ENCODE measurements at regions not wholly inside any gene's neighbourhood (a gene's known extent, or its start where the extent isn't known, plus 50 kb on each side); places are given as distances from the start of the nearest gene placed in this dataset.
"Not testable (repeated sequence)": the region's sequence is repeated elsewhere in the genome, so short reads cannot be mapped to it uniquely, and the experiment has no call there.

DNA sequence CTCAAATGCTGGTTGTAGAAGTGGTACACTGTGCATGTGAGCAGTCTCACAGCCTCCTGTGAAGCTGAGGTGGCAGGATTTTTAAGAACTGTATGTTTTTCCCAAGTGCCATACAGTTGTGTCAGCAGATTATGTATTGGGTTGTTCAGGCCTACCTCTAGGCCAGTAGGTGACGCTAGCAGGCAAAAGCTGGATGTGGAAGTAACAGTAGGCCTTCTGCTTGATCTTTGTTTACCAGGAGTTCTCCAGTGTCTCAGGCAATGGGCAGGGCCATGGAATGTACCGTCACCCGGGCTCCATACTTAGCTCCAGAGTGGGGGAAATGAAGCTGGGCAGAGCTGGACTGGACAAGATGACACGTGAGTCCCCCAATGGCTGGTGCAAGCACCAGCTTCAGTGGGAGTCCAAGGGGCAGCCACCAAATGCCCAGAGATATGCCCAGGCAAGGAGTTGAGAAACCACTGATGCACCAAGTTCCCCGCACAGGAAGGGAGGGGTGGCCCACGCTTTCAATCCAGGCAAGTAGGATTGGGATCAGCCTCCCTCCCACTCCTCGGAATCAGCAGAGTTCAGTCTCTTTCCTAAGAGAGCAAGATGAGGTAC, 289.7 kb downstream of the HTR1B start:
- DNase-seq, result no peak

DNA sequence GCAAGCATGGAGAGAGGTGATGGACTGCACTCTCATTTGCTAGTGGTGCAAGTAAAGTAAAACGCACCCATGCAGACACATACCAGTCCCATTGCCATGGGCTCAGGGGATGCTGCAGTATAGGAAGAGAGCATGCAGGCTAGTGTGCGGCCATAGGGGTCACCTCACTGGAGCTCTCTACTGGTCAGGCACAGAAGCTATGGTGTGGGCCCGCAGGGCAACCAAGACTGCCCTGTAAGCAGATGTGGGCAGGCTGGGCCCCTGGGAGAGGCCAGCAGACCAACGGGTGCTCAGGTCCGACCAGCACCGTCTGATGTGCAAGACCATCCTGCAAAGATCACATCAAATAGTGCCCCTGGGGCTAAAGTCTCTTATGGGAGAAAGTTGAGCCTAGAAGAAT, 290.7 kb downstream of the HTR1B start:
- no peak for DNase-seq

DNA sequence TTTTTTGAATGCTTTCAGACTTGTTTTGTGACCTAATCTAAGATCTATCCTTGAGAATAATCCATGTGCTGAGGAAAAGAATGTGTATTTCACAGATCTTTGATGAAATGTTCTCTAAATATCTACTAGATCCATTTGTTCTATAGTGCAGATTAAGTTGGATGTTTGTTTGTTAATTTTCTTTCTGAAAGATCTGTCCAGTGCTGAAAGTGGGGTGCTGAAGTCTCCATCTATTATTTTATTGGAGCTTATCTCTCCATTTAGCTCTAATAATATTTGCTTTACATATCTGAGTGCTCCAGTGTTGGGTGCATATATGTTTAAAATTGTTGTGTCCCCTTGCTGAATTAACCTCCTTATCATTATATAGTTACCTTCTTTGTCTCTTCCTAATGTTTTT, 303.6 kb downstream of the HTR1B start:
- no peak for DNase-seq

DNA sequence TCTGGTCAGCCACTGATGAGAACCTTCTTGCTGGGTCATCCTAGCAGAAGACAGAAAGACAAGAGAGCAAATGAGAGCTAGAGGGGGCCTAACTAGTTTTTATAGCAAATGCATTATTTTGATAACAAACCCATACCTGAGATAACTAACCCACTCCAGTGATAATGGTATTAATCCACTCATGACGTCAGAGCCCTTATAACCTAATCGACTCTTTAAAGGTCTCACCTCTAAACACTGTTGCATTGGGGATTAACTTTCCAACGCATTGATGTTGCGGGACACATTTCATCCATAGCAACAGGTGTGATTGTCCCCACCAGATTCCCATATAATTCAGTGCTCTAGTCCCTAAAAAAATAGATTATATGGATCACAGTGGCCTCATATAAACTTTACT, 312.1 kb downstream of the HTR1B start:
- DNase-seq, result no peak

DNA sequence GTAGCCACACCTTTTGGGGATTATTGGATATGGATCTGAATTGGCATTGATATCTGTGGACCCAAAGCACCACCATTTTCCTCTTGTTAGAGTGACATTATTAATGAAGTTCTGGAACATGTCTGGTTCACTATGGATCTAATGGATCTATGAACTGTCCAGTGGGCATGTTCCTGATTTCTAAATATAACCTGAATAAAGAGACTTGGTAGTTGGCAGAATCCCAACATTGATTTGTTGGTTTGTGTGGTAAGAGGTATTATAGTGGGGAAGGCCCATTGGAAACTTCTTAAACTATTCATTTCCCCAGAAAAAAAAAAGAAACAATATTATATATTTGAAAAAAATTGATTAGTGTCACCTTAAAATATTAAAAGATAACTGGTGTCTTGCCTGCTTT, 312.6 kb downstream of the HTR1B start:
- DNase-seq, result no peak

DNA sequence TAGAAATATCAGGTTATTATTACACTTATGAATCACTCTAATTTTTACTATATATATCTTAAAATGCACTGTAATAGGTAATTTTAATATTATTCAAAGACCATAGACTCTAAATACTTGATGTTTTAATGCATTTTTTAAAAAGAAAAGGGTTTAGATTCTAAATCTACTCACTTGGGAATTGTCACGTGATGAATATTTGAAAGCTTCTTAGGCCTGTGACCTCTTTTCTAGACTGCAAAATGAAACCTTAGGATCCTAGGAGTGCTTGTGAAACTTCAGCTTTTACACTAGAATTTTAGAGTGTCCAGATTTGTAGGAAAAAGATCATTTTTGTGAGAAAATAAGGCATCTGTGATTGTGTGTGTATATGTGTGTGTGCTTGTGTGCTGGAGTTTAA, 318.0 kb downstream of the HTR1B start:
- DNase-seq, result no peak

DNA sequence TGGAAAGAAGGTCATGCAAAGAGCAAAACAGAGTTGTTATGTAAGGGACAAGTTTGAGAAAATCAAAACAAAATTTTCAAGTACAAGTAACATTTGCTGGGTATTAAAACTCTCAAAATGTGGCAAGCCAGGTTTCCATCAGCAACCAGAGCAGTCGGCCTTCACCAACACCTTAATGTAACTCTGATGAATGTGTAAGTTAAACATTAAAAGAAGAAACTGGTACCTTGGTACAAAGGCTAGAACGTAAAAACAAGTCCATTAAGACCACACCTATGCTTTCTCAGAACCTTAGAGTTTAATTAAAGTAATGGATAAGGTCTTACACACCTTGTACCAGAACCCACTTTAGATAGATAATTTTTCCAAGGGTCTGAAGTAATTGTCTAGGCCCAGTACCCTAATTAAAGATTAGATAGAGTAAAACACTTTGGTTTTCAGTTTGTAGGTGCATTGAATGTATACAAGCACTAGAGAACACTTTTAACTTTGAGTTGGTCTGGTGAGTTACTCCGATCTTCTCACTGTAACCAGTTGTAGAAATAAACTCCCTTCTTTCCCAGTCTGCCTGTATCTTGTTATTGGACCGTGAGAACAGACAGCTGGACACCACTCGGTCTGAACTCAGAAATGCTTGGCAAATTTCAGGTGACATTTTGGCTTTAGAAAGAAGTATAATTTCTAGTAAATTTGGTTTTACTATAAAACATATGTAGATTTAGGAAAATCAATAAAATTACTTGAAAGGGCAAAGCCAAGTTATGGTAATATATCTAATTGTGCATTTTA, 319.4 kb downstream of the HTR1B start:
- DNase-seq, result no peak

DNA sequence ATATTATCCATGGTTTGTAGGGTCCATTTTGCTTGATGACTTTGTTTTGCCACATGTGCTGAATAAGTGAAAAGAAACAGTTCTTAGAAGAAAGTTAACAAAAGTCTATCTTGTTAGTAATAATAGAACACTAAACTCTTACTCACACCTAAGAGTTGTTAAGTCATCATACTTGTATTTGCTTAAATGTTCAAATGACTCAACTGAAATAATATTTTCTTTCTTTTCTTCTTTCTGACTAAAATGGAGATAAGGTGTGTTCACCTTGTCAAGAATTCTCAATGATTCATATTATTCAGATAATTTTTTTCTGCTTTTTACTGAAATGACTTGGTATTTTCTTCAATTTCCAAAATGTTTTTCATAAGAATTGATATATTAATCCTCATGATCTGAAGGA, 327.2 kb downstream of the HTR1B start:
- no peak for DNase-seq

DNA sequence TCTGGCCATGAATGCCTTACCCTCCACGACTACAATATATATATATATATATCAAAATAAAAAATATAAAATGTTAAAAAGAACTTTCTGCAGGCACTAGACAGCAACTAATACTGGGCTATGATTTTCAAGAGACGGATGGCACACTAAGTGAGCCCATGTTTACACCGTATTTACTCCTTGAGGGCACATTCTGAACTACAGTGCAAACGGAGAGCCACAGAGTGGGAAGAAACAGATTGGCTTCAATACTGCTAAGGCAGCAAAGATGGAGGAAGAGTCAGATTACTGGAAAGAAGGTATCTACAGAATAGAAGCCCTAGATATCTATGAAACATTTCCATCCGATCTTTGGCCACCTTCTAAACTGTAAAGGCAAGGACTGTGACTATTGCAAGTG, 330.3 kb downstream of the HTR1B start:
- no peak for DNase-seq

DNA sequence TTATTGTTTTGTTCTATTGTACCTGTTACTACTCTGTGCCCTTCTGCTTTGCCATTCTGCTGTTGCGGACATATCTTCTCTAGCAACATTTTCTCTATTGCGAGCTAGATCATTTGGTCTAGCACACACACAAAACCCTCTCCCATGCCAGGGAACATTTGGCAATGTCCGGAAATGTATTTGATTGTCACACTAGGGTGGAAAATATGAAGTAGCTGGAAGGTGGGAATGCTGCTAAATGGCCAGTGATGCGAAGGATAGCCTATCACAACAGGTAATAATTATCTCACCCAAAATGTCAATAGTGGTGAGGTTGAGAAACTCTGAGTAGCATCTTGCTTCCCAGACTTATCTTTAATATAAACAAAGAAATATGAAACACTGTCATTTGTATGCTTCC, 331.9 kb downstream of the HTR1B start:
- DNase-seq, result no peak

DNA sequence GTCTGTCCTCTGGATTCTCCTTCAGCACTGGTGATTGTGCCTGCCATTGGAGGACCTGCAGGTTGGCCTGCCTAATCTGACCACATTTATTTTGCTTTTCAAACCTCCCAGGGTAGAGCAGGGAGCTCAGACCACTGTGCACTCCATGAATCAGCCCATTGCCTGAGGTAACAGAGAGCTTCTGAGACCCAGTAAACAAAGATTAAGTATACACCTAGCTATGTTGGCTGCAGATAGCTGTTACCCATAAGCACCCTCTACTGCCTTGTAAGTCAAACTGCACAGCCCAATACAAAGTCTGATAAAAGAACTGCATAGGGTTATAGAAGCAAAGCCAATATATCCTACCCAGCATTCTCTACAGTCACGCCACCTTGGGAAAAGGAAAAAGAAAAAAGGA, 338.7 kb downstream of the HTR1B start:
- no peak for DNase-seq

DNA sequence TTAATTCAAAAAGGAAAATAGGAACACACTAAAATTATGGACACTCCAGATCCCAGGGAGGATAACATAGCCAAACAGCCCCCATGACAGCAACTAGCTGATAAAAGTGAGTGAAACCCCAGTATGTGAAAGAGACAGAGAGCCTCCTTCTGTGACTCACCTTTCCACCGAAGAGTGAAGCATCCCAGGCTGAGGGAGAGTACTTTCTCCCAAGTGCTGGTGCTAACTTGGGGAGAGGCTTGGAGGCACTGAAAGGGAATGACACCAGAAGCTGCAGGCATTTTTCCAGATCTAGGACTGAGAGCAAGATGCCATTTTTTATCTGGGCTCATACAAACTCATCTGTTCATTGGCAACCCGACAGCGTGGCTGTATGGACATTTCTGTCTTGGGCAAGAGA, 339.8 kb downstream of the HTR1B start:
- no peak for DNase-seq

DNA sequence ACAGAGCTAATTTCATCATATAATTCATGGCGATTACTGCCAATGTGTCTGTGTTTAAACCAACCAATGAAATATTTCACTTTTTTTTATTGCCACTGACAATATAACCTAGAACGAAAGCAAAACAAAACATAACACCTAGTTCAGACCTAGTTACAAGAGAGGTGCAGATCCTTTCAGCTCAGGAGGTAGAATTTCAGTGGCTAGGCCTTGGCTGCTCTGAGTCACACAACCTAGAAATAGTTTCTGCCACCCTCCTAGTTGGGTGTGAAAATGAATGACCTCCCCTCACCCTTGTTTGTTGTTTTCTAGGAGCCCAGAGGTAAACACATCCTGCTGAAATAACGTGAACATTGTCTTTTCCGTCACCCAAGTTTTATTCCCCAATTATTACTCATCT, 356.3 kb downstream of the HTR1B start:
- no peak for DNase-seq

DNA sequence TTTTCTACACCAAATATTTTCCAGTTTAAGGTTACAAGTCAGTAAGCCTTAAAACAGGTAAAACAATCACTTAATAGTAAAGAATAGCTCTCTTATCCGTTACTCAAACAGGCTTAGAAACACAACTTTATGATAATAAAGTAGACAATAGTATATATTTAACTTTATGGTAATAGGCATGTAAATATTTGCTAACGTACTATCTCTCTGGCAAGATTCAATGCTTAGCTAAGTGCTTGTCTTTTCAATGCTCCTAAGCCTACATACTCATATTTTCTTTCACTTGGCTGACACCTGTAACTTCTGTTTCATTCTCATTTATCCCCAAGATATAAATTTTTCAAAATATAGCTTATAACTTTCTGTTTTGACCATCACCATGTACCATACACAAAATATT, 358.2 kb downstream of the HTR1B start:
- no peak for DNase-seq

DNA sequence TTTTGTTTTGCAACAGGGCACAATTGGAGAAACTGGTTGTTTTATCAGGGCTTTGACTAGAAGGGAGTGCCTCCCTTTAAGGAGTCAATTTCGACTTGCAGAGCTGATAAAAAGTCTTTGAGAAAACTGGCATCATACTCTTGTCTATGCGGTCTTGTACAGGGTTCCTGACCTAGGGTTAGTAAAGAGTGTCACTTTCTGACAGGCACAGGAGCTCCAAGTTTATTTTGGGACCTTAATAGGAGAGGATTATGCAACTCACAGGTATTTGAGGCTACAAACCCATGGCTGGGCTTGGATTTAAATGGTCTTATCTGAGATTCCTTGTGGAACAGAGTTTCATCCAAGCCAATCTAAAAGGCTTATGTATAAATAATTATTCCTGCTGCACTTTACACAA, 365.4 kb downstream of the HTR1B start:
- no peak for DNase-seq

DNA sequence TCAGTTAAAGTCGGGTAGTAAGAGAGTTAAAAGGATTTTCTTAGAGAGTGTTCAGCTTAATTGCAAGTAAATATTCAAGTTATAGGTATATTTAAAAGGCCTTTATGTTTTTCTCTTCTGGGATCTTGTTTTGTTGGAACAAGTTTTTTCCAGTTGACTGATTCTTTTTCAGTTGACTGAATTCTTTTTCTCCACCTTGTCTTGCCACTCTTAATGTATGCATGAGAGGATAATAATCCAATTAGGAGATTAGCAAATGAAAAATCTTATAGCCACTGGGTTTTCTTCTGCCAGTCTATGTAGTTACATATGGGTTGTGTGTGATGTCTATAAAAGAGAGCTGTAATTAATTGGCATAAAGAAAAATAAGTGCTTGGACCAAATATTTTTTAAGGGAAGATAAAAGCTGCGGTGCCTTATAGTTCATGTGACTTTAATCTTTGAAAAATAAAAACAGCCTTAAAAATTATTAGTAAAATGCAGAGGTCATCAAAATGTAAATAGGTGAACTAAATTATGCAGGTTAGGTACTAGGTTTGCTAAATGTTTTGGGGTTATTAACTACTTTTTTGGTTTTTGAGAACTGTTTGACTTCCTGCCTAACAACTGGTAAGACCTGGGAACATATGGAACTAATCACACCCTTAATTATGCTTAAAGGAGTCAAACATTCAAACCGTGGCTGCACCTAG, 367.2 kb downstream of the HTR1B start:
- no peak for DNase-seq

DNA sequence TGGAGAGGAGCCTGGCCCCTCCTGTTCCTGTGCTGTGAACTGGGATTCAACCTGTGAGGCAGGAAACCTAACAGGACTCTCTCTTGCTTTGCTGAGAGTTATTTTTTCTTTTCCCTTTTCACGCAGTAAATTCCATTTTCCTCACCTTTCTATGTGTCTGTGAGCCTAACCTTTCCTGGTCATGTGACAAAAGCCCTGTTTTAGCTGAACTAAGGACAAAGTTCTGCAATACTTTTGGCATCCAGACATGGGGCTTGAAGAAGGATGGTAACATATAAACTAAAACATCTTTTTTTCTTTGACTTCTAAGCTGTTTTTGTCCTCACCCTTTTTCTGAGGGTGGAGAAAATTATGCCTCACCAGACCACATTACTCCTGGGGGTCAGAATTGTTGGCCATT, 368.5 kb downstream of the HTR1B start:
- no peak for DNase-seq

DNA sequence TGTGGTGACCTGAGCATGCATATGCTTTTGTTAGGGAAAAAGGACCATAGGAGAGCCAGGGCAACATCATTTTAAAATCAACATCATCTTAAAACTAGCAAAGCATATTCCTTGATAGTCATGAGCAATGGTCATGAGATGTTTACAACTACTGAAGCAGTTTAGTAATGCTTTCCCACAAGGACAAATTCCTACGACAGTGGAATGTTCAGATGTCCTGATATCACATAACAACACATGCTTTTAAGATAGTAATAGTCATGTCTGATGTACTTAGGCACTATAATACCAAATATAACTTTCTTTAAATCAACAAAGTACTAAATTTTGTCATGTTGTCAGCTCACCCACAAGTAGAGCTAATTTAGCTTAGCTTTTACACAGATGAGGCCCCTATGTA, 370.3 kb downstream of the HTR1B start:
- DNase-seq, result no peak

DNA sequence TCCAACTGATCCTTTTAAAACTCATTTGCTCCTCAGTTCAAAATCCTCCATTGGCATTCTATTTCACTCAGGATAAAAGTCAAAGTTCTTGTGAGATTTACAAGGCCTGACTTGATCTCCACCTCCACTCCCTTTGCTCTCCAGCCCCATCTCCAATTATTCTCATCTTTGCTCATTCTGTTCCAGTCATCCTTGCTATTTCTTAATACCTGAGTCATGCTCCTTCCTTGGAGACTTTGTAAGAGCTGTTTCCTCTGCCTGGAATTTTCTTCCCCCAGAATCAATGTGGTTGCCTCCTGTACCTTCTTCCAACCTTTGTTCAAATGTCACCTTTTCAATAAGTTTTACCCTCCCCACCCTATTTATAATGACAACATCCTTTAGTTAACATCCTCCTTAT, 373.5 kb downstream of the HTR1B start:
- no peak for DNase-seq

DNA sequence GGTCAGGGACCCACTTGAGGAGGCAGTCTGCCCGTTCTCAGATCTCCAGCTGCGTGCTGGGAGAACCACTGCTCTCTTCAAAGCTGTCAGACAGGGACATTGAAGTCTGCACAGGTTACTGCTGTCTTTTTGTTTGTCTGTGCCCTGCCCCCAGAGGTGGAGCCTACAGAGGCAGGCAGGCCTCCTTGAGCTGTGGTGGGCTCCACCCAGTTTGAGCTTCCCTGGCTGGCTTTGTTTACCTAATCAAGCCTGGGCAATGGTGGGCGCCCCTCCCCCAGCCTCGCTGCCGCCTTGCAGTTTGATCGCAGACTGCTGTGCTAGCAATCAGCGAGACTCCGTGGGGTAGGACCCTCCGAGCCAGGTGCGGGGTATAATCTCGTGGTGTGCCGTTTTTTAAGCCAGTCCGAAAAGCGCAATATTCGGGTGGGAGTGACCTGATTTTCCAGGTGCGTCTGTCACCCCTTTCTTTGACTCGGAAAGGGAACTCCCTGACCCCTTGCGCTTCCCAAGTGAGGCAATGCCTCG, 375.4 kb downstream of the HTR1B start:
- DNase-seq, result not testable (repeated sequence)

DNA sequence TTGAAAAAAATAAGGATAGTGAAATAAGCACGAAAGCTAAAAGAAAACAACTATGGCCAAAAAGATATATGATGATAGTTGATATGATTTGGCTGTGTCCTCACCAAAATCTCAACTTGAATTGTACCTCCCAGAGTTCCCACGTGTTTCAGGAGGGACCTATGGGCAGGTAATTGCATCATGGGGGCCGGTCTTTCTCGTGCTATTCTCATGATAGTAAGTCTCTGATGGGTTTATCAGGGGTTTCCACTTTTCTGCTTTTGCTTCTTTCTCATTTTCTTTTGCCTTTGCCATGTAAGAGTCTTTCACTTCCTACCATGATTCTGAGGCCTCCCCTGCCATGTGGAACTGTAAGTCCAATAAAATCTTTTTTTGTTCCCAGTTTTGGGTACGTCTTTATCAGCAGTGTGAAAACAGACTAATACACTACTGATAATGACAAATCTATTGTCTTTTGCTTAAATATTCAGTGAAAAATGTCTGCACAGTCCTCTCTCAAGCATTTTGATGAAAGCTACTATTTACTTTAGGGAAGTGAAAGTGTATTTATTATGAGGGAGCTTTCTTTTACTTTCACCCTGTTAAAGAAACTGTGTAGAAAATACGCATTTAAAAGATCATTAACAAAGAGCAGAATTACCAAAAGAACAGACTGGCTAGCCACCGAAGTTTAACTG, 389.1 kb downstream of the HTR1B start:
- no peak for DNase-seq

DNA sequence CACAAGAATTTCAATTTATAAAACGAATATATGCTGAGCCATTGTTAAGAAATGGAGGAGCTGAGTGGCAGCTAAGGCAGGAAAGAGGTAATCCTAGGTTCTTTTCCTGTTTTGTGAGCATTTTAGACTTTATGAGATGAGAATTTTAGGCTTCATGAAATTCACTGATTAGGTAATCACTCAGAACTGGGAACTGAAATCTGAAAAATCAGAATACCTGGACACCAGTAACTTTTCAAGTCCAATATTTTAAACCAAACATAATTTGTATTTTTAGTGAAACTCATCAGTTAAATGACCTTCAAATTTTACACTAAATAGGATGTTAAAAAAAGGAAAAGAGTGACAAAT, 389.9 kb downstream of the HTR1B start:
- DNase-seq, result no peak

DNA sequence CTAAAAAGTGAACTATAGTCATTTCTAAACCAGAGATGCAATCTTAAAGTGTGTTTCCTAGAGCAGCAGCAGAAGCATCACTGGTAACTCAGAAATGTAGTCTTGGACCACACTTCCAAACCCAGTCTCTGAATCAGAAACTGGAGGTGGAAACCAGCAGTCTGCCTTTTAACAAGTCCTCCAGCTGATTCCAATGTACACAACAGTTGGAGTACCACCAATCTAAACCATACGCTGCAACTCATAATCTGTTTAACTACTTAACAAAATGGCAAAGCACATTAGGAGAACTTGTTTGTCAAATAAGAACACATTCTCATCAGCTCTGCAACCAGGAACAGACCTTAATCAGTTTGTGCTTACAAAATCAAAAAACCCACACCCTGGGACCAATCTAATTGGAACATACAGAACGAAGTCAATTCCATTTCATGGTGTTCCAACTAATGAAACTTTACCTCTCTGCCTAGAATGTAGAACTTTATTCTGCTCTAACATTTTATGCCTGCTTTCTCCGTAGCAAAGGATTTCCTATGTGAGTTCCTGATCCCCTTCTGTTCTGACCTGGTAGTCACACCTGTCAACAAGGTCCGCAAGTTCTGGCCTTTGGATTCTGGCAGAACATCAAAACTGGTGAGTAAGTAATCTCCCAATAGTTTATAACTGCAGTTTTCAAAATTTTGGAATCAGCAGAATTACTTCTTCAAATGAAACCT, 390.4 kb downstream of the HTR1B start:
- DNase-seq, result no peak

Data from 8988T (cell line).